Natural killer cell (primary cell): ENCODE measurements at regions not wholly inside any gene's neighbourhood (a gene's known extent, or its start where the extent isn't known, plus 50 kb on each side); places are given as distances from the start of the nearest gene placed in this dataset.

Source experiments
- ATAC-seq, 3 donors: fragments of 150-1000 bp in 2 of 3; fragments of 200-7000 bp in 1 of 3; cut with Tn5 transposase; 1 replicate in 1 of 3; 2 replicates in 2 of 3; pipeline ENCODE4 v1.10.0; 2021; ENCODE audit warnings: mild to moderate bottlenecking in 2 of 3, moderate library complexity in 2 of 3
- DNase-seq, 2 donors: peaks; one replicate each; pipeline versions ENCODE4 v3.0.0 to v3.0.0-alpha.2; 2013 to 2021; ENCODE audit warnings: mixed read lengths in 1 of 2
- H3K27ac ChIP-seq: one replicate; pipeline ENCODE4 v1.5.1; 2013; ENCODE audit warnings: mild to moderate bottlenecking, low read length
- H3K27me3 ChIP-seq: one replicate; pipeline ENCODE4 v1.6.1; 2013; ENCODE audit warnings: low read length; ENCODE audit not compliant: control insufficient read depth, insufficient read depth
- H3K36me3 ChIP-seq: one replicate; pipeline ENCODE4 v1.6.1; 2013; ENCODE audit warnings: low read length; ENCODE audit not compliant: control insufficient read depth, insufficient read depth
- H3K4me1 ChIP-seq: one replicate; pipeline ENCODE4 v1.6.1; 2013; ENCODE audit warnings: low read length; ENCODE audit not compliant: control insufficient read depth, insufficient read depth
- H3K4me3 ChIP-seq: one replicate; pipeline ENCODE4 v1.5.1; 2013; ENCODE audit warnings: low read length
- H3K9me3 ChIP-seq: one replicate; pipeline ENCODE4 v1.6.1; 2013; ENCODE audit warnings: low read length; ENCODE audit not compliant: control insufficient read depth, insufficient read depth
- H3K27ac Mint-ChIP-seq, 2 donors: one replicate each; pipeline ENCODE4 v1.8.0; 2022; ENCODE audit warnings: mild to moderate bottlenecking in 2 of 2, mixed read lengths in 2 of 2, moderate library complexity in 1 of 2
- H3K27me3 Mint-ChIP-seq, 2 donors: one replicate each; pipeline ENCODE4 v1.8.0; 2022; ENCODE audit warnings: low read depth in 2 of 2, mixed read lengths in 2 of 2
- H3K36me3 Mint-ChIP-seq: one replicate; pipeline ENCODE4 v1.8.0; 2022; ENCODE audit warnings: mixed read lengths
- H3K4me1 Mint-ChIP-seq, 2 donors: one replicate each; pipeline ENCODE4 v1.8.0; 2022; ENCODE audit warnings: mixed read lengths in 2 of 2
- H3K4me3 Mint-ChIP-seq: one replicate; pipeline ENCODE4 v1.8.0; 2022; ENCODE audit warnings: mild to moderate bottlenecking, moderate library complexity, mixed read lengths
- H3K9me3 Mint-ChIP-seq, 2 donors: one replicate each; pipeline ENCODE4 v1.8.0; 2022; ENCODE audit warnings: mixed read lengths in 2 of 2
- WGBS: methylation state at CpG from one replicate; pipeline ENCODE4 v1.1.7; 2013; ENCODE audit warnings: missing lambda C conversion rate; ENCODE audit not compliant: insufficient coverage; 5-methylcytosine and 5-hydroxymethylcytosine counted together
- intact Hi-C: fragments of 100-400 bp; cut with micrococcal nuclease; formaldehyde crosslinking; loops from one replicate; pipeline ENCODE4 v1.14.2; 2022
- TF ChIP-seq, protein P1 (sequence below): fragments of 200-600 bp; IDR thresholded peaks from one replicate; pipeline ENCODE4 v1.8.0; 2022; ENCODE audit warnings: antibody characterized with exemption

DNA sequence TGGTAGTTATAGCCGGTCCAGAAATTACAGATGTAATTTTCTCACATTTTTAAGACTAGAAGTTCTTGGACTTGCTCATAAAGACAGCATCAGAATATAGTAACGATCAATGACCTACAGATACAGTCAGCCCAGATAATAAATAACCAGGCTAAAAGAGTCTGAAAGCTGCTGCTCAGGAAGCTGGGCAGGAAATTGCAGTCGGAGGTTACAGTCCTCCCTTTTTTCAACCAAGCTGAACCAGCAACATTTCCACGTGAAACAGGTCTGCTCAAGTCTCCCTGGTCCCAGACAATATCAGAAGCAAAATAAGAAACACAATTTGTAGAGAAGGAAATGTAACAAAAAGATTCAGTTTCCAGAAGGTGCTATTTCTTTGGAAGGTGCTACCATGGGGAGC lies 457.4 kb downstream of the SIPA1L2 start:
- Histone ChIP-seq H3K4me3 (no peak overlapping the region), H3K27ac (no peak overlapping the region), H3K27me3 (no peaks in the 10 kb centered on the region), H3K4me1 (peaks cover 3% of the 10 kb centered on the region), H3K36me3 (no peaks in the 10 kb centered on the region), H3K9me3 (no peaks in the 10 kb centered on the region)
- H3K36me3 Mint-ChIP-seq = no peaks in the 10 kb centered on the region
- ATAC-seq (no peak), DNase-seq (no peak)
- intact Hi-C loops = no loop called here
- TF ChIP-seq, protein P1, sequence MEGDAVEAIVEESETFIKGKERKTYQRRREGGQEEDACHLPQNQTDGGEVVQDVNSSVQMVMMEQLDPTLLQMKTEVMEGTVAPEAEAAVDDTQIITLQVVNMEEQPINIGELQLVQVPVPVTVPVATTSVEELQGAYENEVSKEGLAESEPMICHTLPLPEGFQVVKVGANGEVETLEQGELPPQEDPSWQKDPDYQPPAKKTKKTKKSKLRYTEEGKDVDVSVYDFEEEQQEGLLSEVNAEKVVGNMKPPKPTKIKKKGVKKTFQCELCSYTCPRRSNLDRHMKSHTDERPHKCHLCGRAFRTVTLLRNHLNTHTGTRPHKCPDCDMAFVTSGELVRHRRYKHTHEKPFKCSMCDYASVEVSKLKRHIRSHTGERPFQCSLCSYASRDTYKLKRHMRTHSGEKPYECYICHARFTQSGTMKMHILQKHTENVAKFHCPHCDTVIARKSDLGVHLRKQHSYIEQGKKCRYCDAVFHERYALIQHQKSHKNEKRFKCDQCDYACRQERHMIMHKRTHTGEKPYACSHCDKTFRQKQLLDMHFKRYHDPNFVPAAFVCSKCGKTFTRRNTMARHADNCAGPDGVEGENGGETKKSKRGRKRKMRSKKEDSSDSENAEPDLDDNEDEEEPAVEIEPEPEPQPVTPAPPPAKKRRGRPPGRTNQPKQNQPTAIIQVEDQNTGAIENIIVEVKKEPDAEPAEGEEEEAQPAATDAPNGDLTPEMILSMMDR = no peak
- H3K4me3 Mint-ChIP-seq = no peak overlapping the region
- H3K4me1 Mint-ChIP-seq = no peaks in the 10 kb centered on the region
- 29% methylated on average over 3 of the region's 4 CpGs for WGBS
- H3K27ac Mint-ChIP-seq = no peak overlapping the region
- peaks cover 17 to 43% of the 10 kb centered on the region in 2 donors for H3K27me3 Mint-ChIP-seq
- no peaks in the 10 kb centered on the region for H3K9me3 Mint-ChIP-seq

DNA sequence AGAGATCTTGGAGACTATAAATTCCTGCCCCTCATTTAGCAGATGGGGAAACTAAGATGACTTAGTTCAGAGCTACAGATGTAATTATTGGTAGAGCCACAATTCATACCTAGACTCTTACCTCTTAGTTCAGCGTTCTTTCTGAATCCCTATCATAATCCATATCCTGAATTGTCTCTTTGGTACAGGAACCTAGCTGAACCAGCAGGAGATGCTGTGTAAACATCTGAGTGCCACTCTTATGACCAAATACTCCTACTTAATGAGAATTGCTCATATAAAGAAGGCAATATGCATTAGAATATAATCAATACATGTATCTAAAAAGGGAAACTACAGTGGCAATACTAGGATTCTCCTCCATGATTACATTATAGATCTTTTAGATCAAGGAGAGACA lies 459.0 kb downstream of the SIPA1L2 start:
- H3K27me3 ChIP-seq = no peaks in the 10 kb centered on the region
- Mint-ChIP-seq H3K4me1 (no peaks in the 10 kb centered on the region), H3K27me3 (peaks cover 10 to 37% of the 10 kb centered on the region in 2 donors), H3K27ac (no peak overlapping the region), H3K4me3 (no peak overlapping the region), H3K9me3 (no peaks in the 10 kb centered on the region), H3K36me3 (no peaks in the 10 kb centered on the region)
- H3K4me3 ChIP-seq = no peak overlapping the region
- no peak for ATAC-seq
- 90% methylated on average over 1 of the region's 1 CpG for WGBS
- no peak overlapping the region for H3K27ac ChIP-seq
- peaks cover 3% of the 10 kb centered on the region for H3K4me1 ChIP-seq
- H3K9me3 ChIP-seq = no peaks in the 10 kb centered on the region
- no peak for DNase-seq
- TF ChIP-seq, protein P1 = no peak
- intact Hi-C loops = no loop called here
- no peaks in the 10 kb centered on the region for H3K36me3 ChIP-seq

DNA sequence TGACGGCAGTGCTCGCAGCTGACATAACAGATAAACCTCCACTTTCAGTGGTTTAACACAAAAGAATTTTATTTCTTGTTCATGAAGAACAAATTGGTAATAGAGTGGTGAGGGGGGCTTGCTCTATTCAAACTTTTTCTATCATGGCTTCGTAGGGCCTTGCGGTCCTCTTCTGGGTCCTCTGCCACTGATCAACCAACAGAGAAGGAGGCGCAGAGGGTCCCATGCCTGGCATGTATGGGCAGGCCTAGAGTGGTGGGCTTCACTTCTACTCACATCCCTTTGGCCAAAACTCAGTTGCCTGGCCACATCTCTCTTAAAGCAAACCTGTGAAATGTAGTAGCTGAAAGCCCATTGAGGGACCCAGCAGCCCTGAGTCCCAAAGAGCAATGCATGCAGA lies 460.5 kb downstream of the SIPA1L2 start:
- H3K27ac ChIP-seq = no peak overlapping the region
- ATAC-seq (no peak), DNase-seq (no peak)
- H3K9me3 ChIP-seq = no peaks in the 10 kb centered on the region
- intact Hi-C loops = no loop called here
- peaks cover 6 to 22% of the 10 kb centered on the region in 2 donors for H3K27me3 Mint-ChIP-seq
- H3K36me3 ChIP-seq = no peaks in the 10 kb centered on the region
- H3K27ac Mint-ChIP-seq = no peak overlapping the region
- no peaks in the 10 kb centered on the region for H3K36me3 Mint-ChIP-seq
- H3K27me3 ChIP-seq = no peaks in the 10 kb centered on the region
- TF ChIP-seq, protein P1 = no peak
- H3K9me3 Mint-ChIP-seq = peaks cover 0 to 2% of the 10 kb centered on the region in 2 donors
- no peak overlapping the region for H3K4me3 Mint-ChIP-seq
- no peaks in the 10 kb centered on the region for H3K4me1 Mint-ChIP-seq
- H3K4me3 ChIP-seq = no peak overlapping the region
- H3K4me1 ChIP-seq = peaks cover 3% of the 10 kb centered on the region
- 92% methylated on average over 5 of the region's 5 CpGs for WGBS

DNA sequence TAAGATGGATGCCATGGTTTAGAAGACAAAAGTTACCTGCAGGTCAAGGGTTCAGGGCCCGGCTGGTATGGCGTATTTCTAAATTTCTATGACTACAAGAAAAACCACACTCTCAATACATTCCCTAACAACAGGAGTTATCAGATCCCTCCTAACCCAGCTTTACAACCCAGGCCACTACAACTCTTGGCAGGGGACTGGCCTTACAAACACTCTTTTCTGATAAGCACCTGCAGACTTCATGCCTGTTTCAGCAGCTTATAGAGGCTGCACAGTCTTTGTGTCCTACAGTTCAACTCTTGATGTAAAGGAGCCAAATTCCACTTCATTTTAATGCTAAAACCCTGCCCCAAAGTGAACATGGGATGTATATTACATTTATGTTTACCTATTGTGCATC lies 461.4 kb downstream of the SIPA1L2 start:
- Mint-ChIP-seq H3K27me3 (peaks cover 3 to 20% of the 10 kb centered on the region in 2 donors), H3K27ac (no peak overlapping the region), H3K9me3 (peaks cover 0 to 2% of the 10 kb centered on the region in 2 donors), H3K4me1 (no peaks in the 10 kb centered on the region), H3K36me3 (no peaks in the 10 kb centered on the region), H3K4me3 (no peak overlapping the region)
- Histone ChIP-seq H3K4me1 (peaks cover 3% of the 10 kb centered on the region), H3K36me3 (no peaks in the 10 kb centered on the region), H3K27ac (no peak overlapping the region), H3K4me3 (no peak overlapping the region), H3K9me3 (no peaks in the 10 kb centered on the region), H3K27me3 (no peaks in the 10 kb centered on the region)
- 98% methylated on average over 2 of the region's 2 CpGs for WGBS
- TF ChIP-seq, protein P1 = no peak
- ATAC-seq = no peak
- no peak for DNase-seq
- intact Hi-C loops = no loop called here
